Effector memory CD8-positive, alpha-beta T cell (primary cell): ENCODE measurements at regions not wholly inside any gene's neighbourhood (a gene's known extent, or its start where the extent isn't known, plus 50 kb on each side); places are given as distances from the start of the nearest gene placed in this dataset.

ENCODE experiments used
- ATAC-seq: fragments of 150-1000 bp; cut with Tn5 transposase; replicated peaks from 2 replicates; pipeline ENCODE4 v1.10.0; 2021; ENCODE audit warnings: mild to moderate bottlenecking, moderate library complexity
- DNase-seq, 3 experiments: peaks; one replicate each; pipeline ENCODE4 v3.0.0; 2021
- H3K27ac Mint-ChIP-seq, 2 donors: one replicate each; pipeline ENCODE4 v1.8.0; 2022; ENCODE audit warnings: mild to moderate bottlenecking in 2 of 2, mixed read lengths in 2 of 2, moderate library complexity in 2 of 2
- H3K27me3 Mint-ChIP-seq, 2 donors: one replicate each; pipeline ENCODE4 v1.8.0; 2022; ENCODE audit warnings: mixed read lengths in 2 of 2
- H3K36me3 Mint-ChIP-seq: one replicate; pipeline ENCODE4 v1.8.0; 2022; ENCODE audit warnings: mild to moderate bottlenecking, moderate library complexity, mixed read lengths; ENCODE audit not compliant: insufficient read depth
- H3K4me1 Mint-ChIP-seq, 2 donors: one replicate each; pipeline ENCODE4 v1.8.0; 2022; ENCODE audit warnings: low read depth in 2 of 2, mixed read lengths in 2 of 2
- H3K4me3 Mint-ChIP-seq, 2 donors: one replicate each; pipeline ENCODE4 v1.8.0; 2022; ENCODE audit warnings: mild to moderate bottlenecking in 2 of 2, mixed read lengths in 2 of 2, moderate library complexity in 2 of 2
- H3K9me3 Mint-ChIP-seq, 2 donors: one replicate each; pipeline ENCODE4 v1.8.0; 2022; ENCODE audit warnings: mixed read lengths in 2 of 2

GRCh38 chr4:159607809-159608208 lies 504.9 kb downstream of the RAPGEF2 start:
- no peaks in the 10 kb centered on the region for H3K36me3 Mint-ChIP-seq
- no peak for DNase-seq
- H3K27ac Mint-ChIP-seq = no peak overlapping the region
- H3K27me3 Mint-ChIP-seq = no peaks in the 10 kb centered on the region
- no peak for ATAC-seq
- H3K4me1 Mint-ChIP-seq = no peaks in the 10 kb centered on the region
- peaks cover 0 to 9% of the 10 kb centered on the region in 2 donors for H3K9me3 Mint-ChIP-seq
- no peak overlapping the region for H3K4me3 Mint-ChIP-seq

GRCh38 chr4:159608436-159608835 lies 505.6 kb downstream of the RAPGEF2 start:
- no peak overlapping the region for H3K4me3 Mint-ChIP-seq

GRCh38 chr4:159632031-159632430 lies 529.2 kb downstream of the RAPGEF2 start:
- H3K36me3 Mint-ChIP-seq = no peaks in the 10 kb centered on the region
- H3K4me1 Mint-ChIP-seq = no peaks in the 10 kb centered on the region
- ATAC-seq = no peak
- no peak overlapping the region for H3K27ac Mint-ChIP-seq
- H3K27me3 Mint-ChIP-seq = no peaks in the 10 kb centered on the region
- H3K4me3 Mint-ChIP-seq = no peak overlapping the region
- DNase-seq = no peak
- H3K9me3 Mint-ChIP-seq = peaks cover 0 to 10% of the 10 kb centered on the region in 2 donors

More at GRCh38 chr4:159608436-159608835, 505.6 kb downstream of the RAPGEF2 start:
- Mint-ChIP-seq H3K27me3 (no peaks in the 10 kb centered on the region), H3K36me3 (no peaks in the 10 kb centered on the region), H3K9me3 (peaks cover 0 to 9% of the 10 kb centered on the region in 2 donors), H3K4me1 (no peaks in the 10 kb centered on the region), H3K27ac (no peak overlapping the region)
- no peak for DNase-seq
- no peak for ATAC-seq

GRCh38 chr4:159639671-159640323 lies 536.9 kb downstream of the RAPGEF2 start:
- no peak for ATAC-seq
- no peaks in the 10 kb centered on the region for H3K4me1 Mint-ChIP-seq
- no peaks in the 10 kb centered on the region for H3K27me3 Mint-ChIP-seq
- DNase-seq = no peak
- no peak overlapping the region for H3K4me3 Mint-ChIP-seq
- H3K36me3 Mint-ChIP-seq = peaks cover 3% of the 10 kb centered on the region
- no peak overlapping the region for H3K27ac Mint-ChIP-seq
- peaks cover 0 to 6% of the 10 kb centered on the region in 2 donors for H3K9me3 Mint-ChIP-seq

- H3K4me1 Mint-ChIP-seq = no peaks in the 10 kb centered on the region
- ATAC-seq = no peak
- H3K9me3 Mint-ChIP-seq = peaks cover 3 to 9% of the 10 kb centered on the region in 2 donors
- H3K36me3 Mint-ChIP-seq = peaks cover 2% of the 10 kb centered on the region
- H3K27ac Mint-ChIP-seq = no peak overlapping the region
- DNase-seq = no peak
- H3K27me3 Mint-ChIP-seq = no peaks in the 10 kb centered on the region
- H3K4me3 Mint-ChIP-seq = no peak overlapping the region
Observed at GRCh38 chr4:159649237-159649636, 546.4 kb downstream of the RAPGEF2 start.

GRCh38 chr4:159652871-159653270 lies 550.0 kb downstream of the RAPGEF2 start:
- Mint-ChIP-seq H3K4me1 (no peaks in the 10 kb centered on the region), H3K4me3 (no peak overlapping the region), H3K27me3 (no peaks in the 10 kb centered on the region), H3K36me3 (no peaks in the 10 kb centered on the region), H3K27ac (no peak overlapping the region), H3K9me3 (peaks cover 3 to 9% of the 10 kb centered on the region in 2 donors)
- DNase-seq (no peak), ATAC-seq (no peak)

GRCh38 chr4:159655547-159655946 lies 552.7 kb downstream of the RAPGEF2 start:
- peaks cover 0 to 5% of the 10 kb centered on the region in 2 donors for H3K9me3 Mint-ChIP-seq
- ATAC-seq (no peak), DNase-seq (no peak)
- no peak overlapping the region for H3K4me3 Mint-ChIP-seq
- H3K4me1 Mint-ChIP-seq = no peaks in the 10 kb centered on the region
- H3K36me3 Mint-ChIP-seq = no peaks in the 10 kb centered on the region
- H3K27me3 Mint-ChIP-seq = no peaks in the 10 kb centered on the region
- no peak overlapping the region for H3K27ac Mint-ChIP-seq

GRCh38 chr4:159669094-159669493 lies 566.2 kb downstream of the RAPGEF2 start:
- H3K4me1 Mint-ChIP-seq = no peaks in the 10 kb centered on the region
- DNase-seq (no peak), ATAC-seq (no peak)
- H3K27me3 Mint-ChIP-seq = no peaks in the 10 kb centered on the region
- H3K4me3 Mint-ChIP-seq = no peak overlapping the region
- H3K36me3 Mint-ChIP-seq = no peaks in the 10 kb centered on the region
- peaks cover 0 to 12% of the 10 kb centered on the region in 2 donors for H3K9me3 Mint-ChIP-seq
- no peak overlapping the region for H3K27ac Mint-ChIP-seq

GRCh38 chr4:159673221-159673620 lies 570.3 kb downstream of the RAPGEF2 start:
- Mint-ChIP-seq H3K4me3 (no peak overlapping the region), H3K4me1 (no peaks in the 10 kb centered on the region), H3K9me3 (peaks cover 0 to 6% of the 10 kb centered on the region in 2 donors), H3K27ac (no peak overlapping the region), H3K36me3 (peaks cover 4% of the 10 kb centered on the region), H3K27me3 (no peaks in the 10 kb centered on the region)
- ATAC-seq = no peak
- DNase-seq = no peak

- no peak overlapping the region for H3K27ac Mint-ChIP-seq
- DNase-seq = no peak
- H3K4me3 Mint-ChIP-seq = no peak overlapping the region
- H3K36me3 Mint-ChIP-seq = peaks cover 4% of the 10 kb centered on the region
- H3K4me1 Mint-ChIP-seq = no peaks in the 10 kb centered on the region
- ATAC-seq = no peak
- no peaks in the 10 kb centered on the region for H3K27me3 Mint-ChIP-seq
- H3K9me3 Mint-ChIP-seq = peaks cover 0 to 4% of the 10 kb centered on the region in 2 donors
Observed at GRCh38 chr4:159674241-159674640, 571.4 kb downstream of the RAPGEF2 start.

GRCh38 chr4:159677521-159677920 lies 574.6 kb downstream of the RAPGEF2 start:
- no peak overlapping the region for H3K4me3 Mint-ChIP-seq
- ATAC-seq (no peak), DNase-seq (no peak)
- no peaks in the 10 kb centered on the region for H3K27me3 Mint-ChIP-seq
- peaks cover 4% of the 10 kb centered on the region for H3K36me3 Mint-ChIP-seq
- H3K9me3 Mint-ChIP-seq = peaks cover 4 to 13% of the 10 kb centered on the region in 2 donors
- H3K27ac Mint-ChIP-seq = no peak overlapping the region
- no peaks in the 10 kb centered on the region for H3K4me1 Mint-ChIP-seq

GRCh38 chr4:159682996-159683395 lies 580.1 kb downstream of the RAPGEF2 start:
- DNase-seq = no peak
- no peak overlapping the region for H3K4me3 Mint-ChIP-seq
- H3K27ac Mint-ChIP-seq = no peak overlapping the region
- no peaks in the 10 kb centered on the region for H3K4me1 Mint-ChIP-seq
- peaks cover 9 to 26% of the 10 kb centered on the region in 2 donors for H3K9me3 Mint-ChIP-seq
- ATAC-seq = no peak
- H3K27me3 Mint-ChIP-seq = no peaks in the 10 kb centered on the region
- no peaks in the 10 kb centered on the region for H3K36me3 Mint-ChIP-seq

- Mint-ChIP-seq H3K36me3 (no peaks in the 10 kb centered on the region), H3K27me3 (no peaks in the 10 kb centered on the region), H3K4me1 (no peaks in the 10 kb centered on the region), H3K27ac (no peak overlapping the region), H3K9me3 (peaks cover 10 to 29% of the 10 kb centered on the region in 2 donors), H3K4me3 (no peak overlapping the region)
- ATAC-seq (no peak), DNase-seq (no peak)
Observed at GRCh38 chr4:159684061-159684460, 581.2 kb downstream of the RAPGEF2 start.

- Mint-ChIP-seq H3K4me1 (no peaks in the 10 kb centered on the region), H3K9me3 (peaks cover 11 to 24% of the 10 kb centered on the region in 2 donors)
- no peak for ATAC-seq
Observed at GRCh38 chr4:159685340-159686092, 582.6 kb downstream of the RAPGEF2 start.

More at GRCh38 chr4:159685340-159686092, 582.6 kb downstream of the RAPGEF2 start:
- DNase-seq = no peak
- Mint-ChIP-seq H3K27ac (no peak overlapping the region), H3K36me3 (no peaks in the 10 kb centered on the region), H3K4me3 (no peak overlapping the region), H3K27me3 (no peaks in the 10 kb centered on the region)
